ENCODE measurements at regions not wholly inside any gene's neighbourhood (a gene's known extent, or its start where the extent isn't known, plus 50 kb on each side); places are given as distances from the start of the nearest gene placed in this dataset.

- no peak for DNase-seq (ENCODE audit: low read depth, low spot score)
These were observed 300.4 kb downstream of the DTWD2 start for GRCh38 chr5:118687661-118688621.

- DNase-seq (ENCODE audit: low read depth, low spot score), result no peak
These were observed 301.2 kb downstream of the DTWD2 start for GRCh38 chr5:118687100-118687499.

GRCh38 chr5:118681655-118682054 lies 306.7 kb downstream of the DTWD2 start:
- no peak for DNase-seq (ENCODE audit: low read depth, low spot score)

- DNase-seq (ENCODE audit: low read depth, low spot score), result no peak
These were observed 308.9 kb downstream of the DTWD2 start for GRCh38 chr5:118679264-118679940.

GRCh38 chr5:118678746-118679145 lies 309.6 kb downstream of the DTWD2 start:
- no peak for DNase-seq (ENCODE audit: low read depth, low spot score)

GRCh38 chr5:118675247-118675646 lies 313.1 kb downstream of the DTWD2 start:
- no peak for DNase-seq (ENCODE audit: low read depth, low spot score)

GRCh38 chr5:118657576-118657975 lies 330.8 kb downstream of the DTWD2 start:
- no peak for DNase-seq (ENCODE audit: low read depth, low spot score)

GRCh38 chr5:118653872-118654271 lies 334.5 kb downstream of the DTWD2 start:
- DNase-seq (ENCODE audit: low read depth, low spot score), result no peak

- no peak for DNase-seq (ENCODE audit: low read depth, low spot score)
These were observed 335.2 kb downstream of the DTWD2 start for GRCh38 chr5:118653183-118653582.

- no peak for DNase-seq (ENCODE audit: low read depth, low spot score)
These were observed 337.3 kb downstream of the DTWD2 start for GRCh38 chr5:118651002-118651401.

- DNase-seq (ENCODE audit: low read depth, low spot score), result no peak
These were observed 340.8 kb downstream of the DTWD2 start for GRCh38 chr5:118647587-118647986.

- no peak for DNase-seq (ENCODE audit: low read depth, low spot score)
These were observed 341.4 kb downstream of the DTWD2 start for GRCh38 chr5:118646917-118647316.

GRCh38 chr5:118637947-118638670 lies 350.2 kb downstream of the DTWD2 start:
- DNase-seq (ENCODE audit: low read depth, low spot score), result no peak

GRCh38 chr5:118628660-118629354 lies 359.5 kb downstream of the DTWD2 start:
- DNase-seq (ENCODE audit: low read depth, low spot score), result no peak

GRCh38 chr5:118620233-118620632 lies 368.1 kb downstream of the DTWD2 start:
- DNase-seq (ENCODE audit: low read depth, low spot score), result no peak

GRCh38 chr5:118619823-118620222 lies 368.5 kb downstream of the DTWD2 start:
- DNase-seq (ENCODE audit: low read depth, low spot score), result no peak

- DNase-seq (ENCODE audit: low read depth, low spot score), result no peak
These were observed 372.1 kb downstream of the DTWD2 start for GRCh38 chr5:118616281-118616680.

GRCh38 chr5:118614731-118615456 lies 373.5 kb downstream of the DTWD2 start:
- no peak for DNase-seq (ENCODE audit: low read depth, low spot score)

- no peak for DNase-seq (ENCODE audit: low read depth, low spot score)
These were observed 376.9 kb downstream of the DTWD2 start for GRCh38 chr5:118611332-118611945.

- no peak for DNase-seq (ENCODE audit: low read depth, low spot score)
These were observed 381.4 kb downstream of the DTWD2 start for GRCh38 chr5:118606940-118607339.

All from brain pericyte (primary cell).